Progenitor cell of endocrine pancreas (in vitro differentiated cells): ENCODE measurements at regions not wholly inside any gene's neighbourhood (a gene's known extent, or its start where the extent isn't known, plus 50 kb on each side); places are given as distances from the start of the nearest gene placed in this dataset.

Experiments
- DNase-seq: peaks from one replicate; pipeline ENCODE4 v3.0.0; 2021; ENCODE audit warnings: low spot score; ENCODE audit not compliant: unreplicated experiment
- H3K27ac Mint-ChIP-seq: 2 replicates; pipeline ENCODE4 v1.8.0; 2021; ENCODE audit warnings: mild to moderate bottlenecking, moderate library complexity, mixed read lengths
- H3K27me3 Mint-ChIP-seq: 2 replicates; pipeline ENCODE4 v1.8.0; 2021; ENCODE audit warnings: mixed read lengths
- H3K36me3 Mint-ChIP-seq: 2 replicates; pipeline ENCODE4 v1.8.0; 2022; ENCODE audit warnings: mixed read lengths; ENCODE audit not compliant: insufficient read depth
- H3K4me1 Mint-ChIP-seq: 2 replicates; pipeline ENCODE4 v1.8.0; 2021; ENCODE audit warnings: low read depth, mixed read lengths
- H3K4me3 Mint-ChIP-seq: 2 replicates; pipeline ENCODE4 v1.8.0; 2021; ENCODE audit warnings: low read depth, mild to moderate bottlenecking, moderate library complexity, mixed read lengths
- H3K9me3 Mint-ChIP-seq: 2 replicates; pipeline ENCODE4 v1.8.0; 2021; ENCODE audit warnings: low read depth, mixed read lengths
- TF ChIP-seq, protein P1 (sequence below): fragments of 200-600 bp; sonication (generic); IDR thresholded peaks from one replicate; pipeline ENCODE4 v1.5.0; 2021; ENCODE audit warnings: antibody characterized with exemption, mild to moderate bottlenecking; ENCODE audit not compliant: unreplicated experiment

DNA sequence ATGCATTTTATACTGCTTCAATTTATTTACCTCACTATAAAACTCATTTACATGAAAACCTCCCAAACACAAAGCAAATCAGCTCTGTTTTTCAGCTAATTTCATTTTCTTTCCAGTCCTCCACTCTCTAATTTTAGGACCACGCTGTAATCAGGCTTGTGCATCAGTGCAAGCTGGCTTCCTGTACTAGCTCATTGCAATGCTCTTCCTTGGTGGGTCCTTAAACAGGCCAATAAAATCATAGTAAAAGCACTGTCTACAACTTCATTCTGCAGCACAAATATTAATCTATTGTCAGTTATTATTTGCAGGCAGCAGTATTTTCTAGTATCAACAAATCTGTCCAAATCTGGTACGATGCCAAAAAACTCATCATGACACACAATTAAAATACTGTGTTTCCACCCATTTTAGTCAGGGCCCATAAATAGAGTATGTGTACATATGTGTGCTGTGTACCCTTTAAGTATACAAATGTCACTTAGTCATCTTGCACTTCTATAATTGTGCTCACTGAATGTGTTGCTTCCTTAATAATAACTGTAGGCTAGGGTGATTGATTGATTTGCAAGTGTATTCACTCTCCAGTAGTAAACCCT is 178.2 kb upstream of the HCCS start:
- H3K9me3 Mint-ChIP-seq = peaks cover 29% of the 10 kb centered on the region
- H3K4me1 Mint-ChIP-seq = no peaks in the 10 kb centered on the region

DNA sequence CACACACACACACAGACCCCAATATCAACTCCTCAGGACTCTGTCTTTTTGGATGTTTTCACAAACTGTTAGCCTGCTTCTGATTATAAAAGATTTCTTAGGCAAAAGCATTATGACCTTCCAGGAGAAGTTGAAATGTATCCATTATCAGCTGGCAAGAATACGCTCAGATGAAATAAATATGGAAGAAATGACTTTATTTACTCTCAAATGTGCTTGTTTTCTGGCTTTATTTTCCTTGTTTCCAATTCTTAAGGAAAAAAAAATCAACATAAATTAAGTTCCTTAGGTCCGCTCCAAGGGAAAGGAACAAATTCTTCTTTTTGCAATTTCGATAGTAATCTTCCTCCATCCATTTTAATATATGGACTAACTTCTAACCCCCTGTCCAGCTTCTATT is 175.6 kb upstream of the HCCS start:
- Mint-ChIP-seq H3K4me1 (no peaks in the 10 kb centered on the region), H3K4me3 (no peak overlapping the region), H3K27ac (no peak overlapping the region), H3K27me3 (no peaks in the 10 kb centered on the region), H3K9me3 (peaks cover 27% of the 10 kb centered on the region), H3K36me3 (no peaks in the 10 kb centered on the region)
- no peak for DNase-seq
- TF ChIP-seq, protein P1, sequence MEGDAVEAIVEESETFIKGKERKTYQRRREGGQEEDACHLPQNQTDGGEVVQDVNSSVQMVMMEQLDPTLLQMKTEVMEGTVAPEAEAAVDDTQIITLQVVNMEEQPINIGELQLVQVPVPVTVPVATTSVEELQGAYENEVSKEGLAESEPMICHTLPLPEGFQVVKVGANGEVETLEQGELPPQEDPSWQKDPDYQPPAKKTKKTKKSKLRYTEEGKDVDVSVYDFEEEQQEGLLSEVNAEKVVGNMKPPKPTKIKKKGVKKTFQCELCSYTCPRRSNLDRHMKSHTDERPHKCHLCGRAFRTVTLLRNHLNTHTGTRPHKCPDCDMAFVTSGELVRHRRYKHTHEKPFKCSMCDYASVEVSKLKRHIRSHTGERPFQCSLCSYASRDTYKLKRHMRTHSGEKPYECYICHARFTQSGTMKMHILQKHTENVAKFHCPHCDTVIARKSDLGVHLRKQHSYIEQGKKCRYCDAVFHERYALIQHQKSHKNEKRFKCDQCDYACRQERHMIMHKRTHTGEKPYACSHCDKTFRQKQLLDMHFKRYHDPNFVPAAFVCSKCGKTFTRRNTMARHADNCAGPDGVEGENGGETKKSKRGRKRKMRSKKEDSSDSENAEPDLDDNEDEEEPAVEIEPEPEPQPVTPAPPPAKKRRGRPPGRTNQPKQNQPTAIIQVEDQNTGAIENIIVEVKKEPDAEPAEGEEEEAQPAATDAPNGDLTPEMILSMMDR = no peak

More for the DNA sequence above, 178.2 kb upstream of the HCCS start:
- Mint-ChIP-seq H3K27ac (no peak overlapping the region), H3K36me3 (no peaks in the 10 kb centered on the region), H3K27me3 (no peaks in the 10 kb centered on the region), H3K4me3 (no peak overlapping the region)
- no peak for DNase-seq
- TF ChIP-seq, protein P1 = no peak

DNA sequence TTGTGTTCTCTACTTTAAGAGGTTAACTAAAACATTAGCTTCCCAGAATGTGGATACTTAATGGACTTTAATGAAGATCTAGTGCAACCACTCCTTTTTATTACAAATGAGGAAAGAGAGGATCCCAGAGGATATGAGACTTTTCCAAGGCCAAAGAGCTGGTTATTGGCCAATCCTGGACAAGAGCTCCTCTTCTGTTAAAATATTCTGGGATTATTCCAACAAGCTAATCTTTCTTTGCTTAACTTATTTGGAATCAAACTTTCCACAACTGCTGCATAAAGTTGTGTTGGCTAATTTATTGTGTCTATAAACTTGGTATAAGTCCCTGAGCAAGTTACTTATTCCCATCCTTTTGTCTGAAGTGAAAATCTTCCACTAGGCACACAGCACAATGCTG is 174.2 kb upstream of the HCCS start:
- H3K27ac Mint-ChIP-seq = no peak overlapping the region
- TF ChIP-seq, protein P1 = no peak
- H3K9me3 Mint-ChIP-seq = peaks cover 27% of the 10 kb centered on the region
- H3K4me1 Mint-ChIP-seq = no peaks in the 10 kb centered on the region
- no peak overlapping the region for H3K4me3 Mint-ChIP-seq
- no peaks in the 10 kb centered on the region for H3K27me3 Mint-ChIP-seq
- H3K36me3 Mint-ChIP-seq = no peaks in the 10 kb centered on the region
- no peak for DNase-seq

DNA sequence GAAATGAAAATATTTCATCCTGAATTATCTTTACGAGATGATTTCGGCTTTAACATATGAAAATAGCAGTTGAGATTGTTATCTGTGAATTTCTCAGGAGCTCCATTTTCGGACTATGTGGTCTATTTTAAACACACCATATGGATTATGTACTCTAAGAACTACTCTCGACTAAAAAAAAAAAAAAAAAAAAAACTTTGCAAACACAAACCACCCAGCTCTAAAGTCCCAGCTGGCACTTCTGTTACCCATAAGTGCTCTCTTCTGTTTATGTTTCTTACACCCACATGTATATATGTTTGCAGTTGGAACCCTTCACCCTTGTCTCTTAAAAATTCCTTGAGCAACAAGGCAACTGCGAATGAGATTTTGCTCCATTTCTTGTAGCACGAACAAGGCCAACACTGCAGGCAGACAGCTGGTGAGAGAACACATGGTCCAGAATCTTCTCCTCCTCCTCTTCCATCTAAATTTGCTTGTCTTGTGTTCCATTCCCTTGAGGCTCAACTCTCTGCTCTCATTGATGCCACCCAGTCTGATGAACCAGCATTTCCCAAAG is 172.7 kb upstream of the HCCS start:
- TF ChIP-seq, protein P1 = no peak
- Mint-ChIP-seq H3K27ac (no peak overlapping the region), H3K4me1 (no peaks in the 10 kb centered on the region), H3K27me3 (no peaks in the 10 kb centered on the region), H3K4me3 (no peak overlapping the region), H3K36me3 (peaks cover 1% of the 10 kb centered on the region), H3K9me3 (peaks cover 27% of the 10 kb centered on the region)
- DNase-seq = no peak

DNA sequence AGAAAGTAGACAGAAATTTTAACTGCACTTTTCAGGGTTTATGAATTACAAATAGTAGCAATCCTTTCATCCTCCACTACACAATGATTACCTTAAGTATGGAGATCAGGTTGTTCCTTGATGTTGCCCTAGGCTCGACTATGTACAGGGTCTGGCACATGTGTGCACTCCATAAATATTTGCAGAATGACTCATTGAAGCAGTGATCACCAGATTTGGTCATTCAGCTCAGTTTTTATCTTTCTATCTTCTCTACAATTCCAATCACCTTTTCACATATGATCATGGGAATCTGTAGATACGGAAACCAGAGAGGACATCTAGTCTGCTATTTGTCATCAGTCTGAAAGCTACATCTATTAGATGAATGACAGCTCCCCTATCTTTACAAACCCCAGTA is 171.7 kb upstream of the HCCS start:
- Mint-ChIP-seq H3K27me3 (no peaks in the 10 kb centered on the region), H3K9me3 (peaks cover 25% of the 10 kb centered on the region), H3K27ac (no peak overlapping the region), H3K36me3 (peaks cover 1% of the 10 kb centered on the region), H3K4me3 (no peak overlapping the region), H3K4me1 (no peaks in the 10 kb centered on the region)
- DNase-seq = no peak
- TF ChIP-seq, protein P1 = no peak
